WI38 (cell line): ENCODE measurements at regions not wholly inside any gene's neighbourhood (a gene's known extent, or its start where the extent isn't known, plus 50 kb on each side); places are given as distances from the start of the nearest gene placed in this dataset.

Experiments used
- H3K4me3 ChIP-seq: 2 replicates; pipeline ENCODE4 v1.5.1; 2011; ENCODE audit warnings: low read depth, mild to moderate bottlenecking, control low read depth, low read length
- CTCF ChIP-seq: IDR thresholded peaks from 2 replicates; pipeline ENCODE4 v1.5.1; 2012; ENCODE audit warnings: low read depth, mild to moderate bottlenecking, control low read depth, low read length

GRCh38 chr1:68332041-68332440 lies 99.7 kb upstream of the WLS start:
- H3K4me3 ChIP-seq, result no peak overlapping the region
- TF ChIP-seq CTCF, result no peak

GRCh38 chr1:68331117-68331865 lies 99.0 kb upstream of the WLS start:
- TF ChIP-seq CTCF, result no peak
- no peak overlapping the region for H3K4me3 ChIP-seq

- no peak for TF ChIP-seq CTCF
- no peak overlapping the region for H3K4me3 ChIP-seq
Measured at GRCh38 chr1:68330391-68330790, 98.1 kb upstream of the WLS start.

- H3K4me3 ChIP-seq, result no peak overlapping the region
- no peak for TF ChIP-seq CTCF
Measured at GRCh38 chr1:68329096-68329835, 96.9 kb upstream of the WLS start.

- H3K4me3 ChIP-seq, result no peak overlapping the region
- no peak for TF ChIP-seq CTCF
Measured at GRCh38 chr1:68328490-68328889, 96.2 kb upstream of the WLS start.

- H3K4me3 ChIP-seq, result no peak overlapping the region
- TF ChIP-seq CTCF, result no peak
Measured at GRCh38 chr1:68327414-68327813, 95.1 kb upstream of the WLS start.

- no peak overlapping the region for H3K4me3 ChIP-seq
- no peak for TF ChIP-seq CTCF
Measured at GRCh38 chr1:68326481-68326880, 94.2 kb upstream of the WLS start.
